Smooth muscle cell (in vitro differentiated cells): ENCODE measurements at regions not wholly inside any gene's neighbourhood (a gene's known extent, or its start where the extent isn't known, plus 50 kb on each side); places are given as distances from the start of the nearest gene placed in this dataset.

Source experiments
- DNase-seq: peaks from one replicate; lab custom pipeline; 2025; ENCODE audit not compliant: unreplicated experiment; lab: John Stamatoyannopoulos, UW
- H2AFZ ChIP-seq: fragments of 200-600 bp; sonication (generic); 2 replicates; pipeline ENCODE4 v1.6.0; 2016; ENCODE audit warnings: antibody characterized with exemption, low read depth, mild to moderate bottlenecking
- H3F3A ChIP-seq: fragments of 200-600 bp; sonication (generic); 2 replicates; pipeline ENCODE4 v1.6.0; 2017; ENCODE audit warnings: antibody characterized with exemption, low read depth
- H3K27ac ChIP-seq: fragments of 200-600 bp; sonication (generic); 2 replicates; pipeline ENCODE4 v1.5.1; 2016; ENCODE audit warnings: low read depth, mild to moderate bottlenecking
- H3K27me3 ChIP-seq: fragments of 200-600 bp; sonication (generic); 2 replicates; pipeline ENCODE4 v1.6.1; 2016; ENCODE audit warnings: low read depth, mild to moderate bottlenecking
- H3K36me3 ChIP-seq: fragments of 200-600 bp; sonication (generic); 2 replicates; pipeline ENCODE4 v1.5.1; 2016; ENCODE audit warnings: low read depth
- H3K4me1 ChIP-seq: fragments of 200-600 bp; sonication (generic); 2 replicates; pipeline ENCODE4 v1.5.1; 2016; ENCODE audit warnings: low read depth
- H3K4me2 ChIP-seq: fragments of 200-600 bp; sonication (generic); 2 replicates; pipeline ENCODE4 v1.6.0; 2016; ENCODE audit warnings: mild to moderate bottlenecking
- H3K4me3 ChIP-seq: fragments of 200-600 bp; sonication (generic); 2 replicates; pipeline ENCODE4 v1.5.1; 2016; ENCODE audit warnings: mild to moderate bottlenecking
- H3K79me2 ChIP-seq: fragments of 200-600 bp; sonication (generic); 2 replicates; pipeline ENCODE4 v1.6.0; 2016; ENCODE audit warnings: low read depth, mild to moderate bottlenecking
- H3K9ac ChIP-seq: fragments of 200-600 bp; sonication (generic); 2 replicates; pipeline ENCODE4 v1.6.0; 2016; ENCODE audit warnings: low read depth
- H3K9me3 ChIP-seq: fragments of 200-600 bp; sonication (generic); replicated peaks from 2 replicates; pipeline ENCODE4 v1.5.1; 2016; ENCODE audit warnings: low read depth
- H4K20me1 ChIP-seq: fragments of 200-600 bp; sonication (generic); 2 replicates; pipeline ENCODE4 v1.6.0; 2016; ENCODE audit warnings: low read depth
- CTCF ChIP-seq: fragments of 200-600 bp; sonication (generic); IDR thresholded peaks from 2 replicates; pipeline ENCODE4 v1.5.1; 2017; ENCODE audit warnings: borderline replicate concordance, mild to moderate bottlenecking, antibody characterized with exemption; ENCODE audit not compliant: insufficient read depth, poor library complexity, severe bottlenecking
- WGBS: methylation state at CpG from one replicate; pipeline ENCODE4 v1.1.7; 2016; ENCODE audit warnings: low lambda C conversion rate; 5-methylcytosine and 5-hydroxymethylcytosine counted together

- no peak for TF ChIP-seq CTCF
- WGBS = 81% methylated on average over 5 of the region's 5 CpGs
Measured at GRCh38 chr11:109071712-109072524, 350.1 kb upstream of the C11orf87 start.

GRCh38 chr11:109073032-109073822 lies 348.8 kb upstream of the C11orf87 start:
- Histone ChIP-seq H3K36me3 (no peaks in the 10 kb centered on the region), H2AFZ (no peak overlapping the region), H3K9me3 (peaks cover 4% of the 10 kb centered on the region), H3K4me1 (no peaks in the 10 kb centered on the region), H4K20me1 (no peaks in the 10 kb centered on the region), H3K4me2 (no peak overlapping the region), H3K79me2 (no peaks in the 10 kb centered on the region), H3K27me3 (no peaks in the 10 kb centered on the region), H3K27ac (no peak overlapping the region), H3F3A (no peaks in the 10 kb centered on the region), H3K4me3 (no peak overlapping the region), H3K9ac (no peak overlapping the region)
- WGBS = 92% methylated on average over 4 of the region's 4 CpGs
- TF ChIP-seq CTCF = no peak
- DNase-seq = no peak

More at GRCh38 chr11:109071712-109072524, 350.1 kb upstream of the C11orf87 start:
- H3K4me1 ChIP-seq = no peaks in the 10 kb centered on the region
- no peaks in the 10 kb centered on the region for H3K36me3 ChIP-seq
- no peak overlapping the region for H2AFZ ChIP-seq
- H3K4me2 ChIP-seq = no peak overlapping the region
- H3F3A ChIP-seq = no peaks in the 10 kb centered on the region
- no peak overlapping the region for H3K9ac ChIP-seq
- H3K79me2 ChIP-seq = no peaks in the 10 kb centered on the region
- no peaks in the 10 kb centered on the region for H3K27me3 ChIP-seq
- H3K27ac ChIP-seq = no peak overlapping the region
- H4K20me1 ChIP-seq = no peaks in the 10 kb centered on the region
- H3K4me3 ChIP-seq = no peak overlapping the region
- DNase-seq = no peak
- H3K9me3 ChIP-seq = peaks cover 4% of the 10 kb centered on the region

GRCh38 chr11:109075976-109076375 lies 346.0 kb upstream of the C11orf87 start:
- Histone ChIP-seq H3K4me3 (no peak overlapping the region), H2AFZ (peak overlapping the region; percentile 27), H3K27me3 (no peaks in the 10 kb centered on the region), H3F3A (no peaks in the 10 kb centered on the region), H3K36me3 (no peaks in the 10 kb centered on the region), H3K27ac (no peak overlapping the region), H4K20me1 (no peaks in the 10 kb centered on the region), H3K9ac (no peak overlapping the region), H3K4me2 (no peak overlapping the region), H3K4me1 (no peaks in the 10 kb centered on the region), H3K9me3 (no peaks in the 10 kb centered on the region), H3K79me2 (no peaks in the 10 kb centered on the region)
- DNase-seq = no peak
- no peak for TF ChIP-seq CTCF
- WGBS = 27% methylated on average over 2 of the region's 2 CpGs
